ENCODE measurements at regions not wholly inside any gene's neighbourhood (a gene's known extent, or its start where the extent isn't known, plus 50 kb on each side); places are given as distances from the start of the nearest gene placed in this dataset.
A peak's percentile ranks its signal among the peaks of the same experiment; 100 is the strongest.

- DNase-seq: no peak
Observed at GRCh38 chr2:9758741-9759140, 84.5 kb upstream of the TAF1B start.

- DNase-seq: no peak
Observed at GRCh38 chr2:9760069-9760901, 83.0 kb upstream of the TAF1B start.

GRCh38 chr2:9760902-9761228 lies 82.4 kb upstream of the TAF1B start:
- no peak for DNase-seq

- peak; percentile 80 for DNase-seq
Observed at GRCh38 chr2:9761577-9761976, 81.7 kb upstream of the TAF1B start.

- DNase-seq: no peak
Observed at GRCh38 chr2:9762164-9762563, 81.1 kb upstream of the TAF1B start.

DNA sequence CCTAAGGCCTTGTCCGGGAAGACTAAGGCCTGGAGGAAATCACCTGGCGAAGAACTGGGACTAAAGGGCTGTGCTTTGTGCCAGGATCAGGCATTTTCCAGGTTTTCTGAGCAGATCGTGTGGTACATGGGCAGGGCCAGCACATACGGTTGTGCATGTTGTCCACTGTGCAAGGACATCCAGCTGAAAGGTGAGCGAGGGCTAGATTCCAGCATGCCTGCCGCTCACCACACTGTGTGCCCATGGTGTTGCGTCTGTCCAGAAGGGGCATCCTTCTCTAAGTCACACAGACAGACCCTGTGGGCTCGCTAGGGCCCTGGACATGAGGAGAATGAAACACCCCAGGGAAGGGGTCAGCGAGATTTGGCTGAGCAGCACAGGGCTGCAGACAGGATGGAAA lies 80.3 kb upstream of the TAF1B start:
- no peak for DNase-seq

GRCh38 chr2:9763356-9764152 lies 79.7 kb upstream of the TAF1B start:
- no peak for DNase-seq

DNA sequence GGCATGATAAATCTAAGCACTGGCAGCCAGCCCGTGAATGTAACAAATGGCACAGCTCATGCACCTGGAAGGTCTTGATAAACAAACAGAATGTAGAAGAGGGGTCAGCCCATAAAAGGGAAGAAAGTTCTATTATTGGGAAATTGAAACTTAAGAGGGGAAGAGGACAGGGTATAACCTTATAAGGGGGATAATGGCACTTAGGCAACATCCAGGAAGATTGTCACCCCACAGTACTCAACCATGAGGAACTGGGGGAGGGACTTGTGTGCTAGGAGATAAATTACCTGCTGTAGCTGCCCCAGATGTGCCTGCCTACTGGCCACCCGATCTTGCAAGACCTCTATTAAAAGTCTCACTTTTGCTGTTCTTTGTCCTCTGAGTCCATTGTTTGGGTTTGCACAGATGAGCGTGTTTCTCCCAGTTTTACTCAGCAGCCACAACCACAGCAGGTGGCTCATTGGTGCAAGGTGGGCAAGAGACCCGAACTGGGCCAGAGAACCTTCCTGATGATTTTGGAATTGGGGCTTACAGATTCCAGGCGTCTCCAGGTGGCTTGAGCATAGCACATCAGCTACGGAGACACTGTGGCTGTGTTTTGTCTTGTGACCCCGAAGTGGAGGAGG lies 79.0 kb upstream of the TAF1B start:
- DNase-seq: no peak

DNA sequence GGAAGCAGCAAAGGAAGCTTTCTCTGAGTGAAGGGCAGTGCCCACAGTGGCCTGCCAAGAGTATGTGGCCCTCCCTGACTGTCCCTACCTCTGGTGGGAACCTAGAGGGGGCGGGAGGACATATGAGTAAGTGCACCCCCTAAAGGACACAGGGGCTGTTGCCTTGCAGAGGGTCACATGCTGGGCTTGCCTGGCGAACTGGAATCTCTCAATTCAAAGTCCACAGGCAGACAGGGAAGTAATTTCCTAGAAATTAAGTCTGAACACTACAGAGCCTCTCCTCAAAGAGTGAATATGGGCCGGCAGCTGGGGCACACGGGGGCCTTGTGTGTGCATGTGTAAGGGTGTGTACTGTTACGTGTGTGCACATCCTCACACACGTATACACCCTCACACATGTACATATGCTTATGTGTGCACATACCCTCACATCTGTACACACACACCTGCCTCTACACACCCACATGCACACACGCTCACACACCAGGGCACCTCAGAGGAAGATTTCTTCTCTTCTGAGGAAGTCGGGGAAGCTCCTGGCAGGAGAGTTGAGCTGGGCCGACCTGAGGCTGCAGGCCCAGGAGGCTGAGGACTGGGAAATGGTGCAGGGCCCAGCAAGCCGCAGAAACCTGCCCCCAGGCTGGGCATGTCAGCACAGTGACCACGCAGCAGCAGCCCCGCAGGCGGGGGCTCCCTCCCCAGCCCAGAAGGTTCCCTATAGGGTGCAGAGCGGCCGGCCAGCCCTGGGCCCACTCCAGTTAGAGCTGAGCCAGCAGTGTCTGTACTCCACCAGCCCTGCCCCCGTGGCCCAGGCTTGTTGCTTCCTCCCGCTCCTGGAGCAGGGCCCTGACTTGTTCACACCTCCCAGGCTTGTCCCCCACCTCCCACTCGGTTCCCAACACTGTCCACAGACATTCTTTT lies 77.4 kb upstream of the TAF1B start:
- no peak for DNase-seq

GRCh38 chr2:9767656-9768281 lies 75.5 kb upstream of the TAF1B start:
- no peak for DNase-seq

DNA sequence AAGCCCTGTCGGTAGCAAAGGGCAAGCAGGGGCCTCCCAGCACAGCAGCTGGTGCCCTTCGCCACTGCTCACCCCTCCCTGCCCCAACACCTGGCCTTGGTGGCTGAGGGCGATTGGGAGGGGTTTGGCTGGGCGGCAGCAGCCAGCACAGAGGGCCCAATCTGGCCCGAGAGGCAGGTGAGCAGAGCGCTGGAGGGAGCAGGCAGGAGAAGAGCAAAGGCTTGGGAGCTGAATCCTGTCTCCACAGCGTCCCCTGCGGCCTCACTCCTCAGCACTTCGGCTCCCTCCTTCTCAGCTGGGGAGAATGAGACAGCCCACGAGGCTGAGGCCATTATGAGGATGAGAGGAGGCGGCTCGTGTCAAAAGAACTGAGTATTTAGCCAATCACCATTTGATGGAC lies 74.9 kb upstream of the TAF1B start:
- DNase-seq: no peak

DNA sequence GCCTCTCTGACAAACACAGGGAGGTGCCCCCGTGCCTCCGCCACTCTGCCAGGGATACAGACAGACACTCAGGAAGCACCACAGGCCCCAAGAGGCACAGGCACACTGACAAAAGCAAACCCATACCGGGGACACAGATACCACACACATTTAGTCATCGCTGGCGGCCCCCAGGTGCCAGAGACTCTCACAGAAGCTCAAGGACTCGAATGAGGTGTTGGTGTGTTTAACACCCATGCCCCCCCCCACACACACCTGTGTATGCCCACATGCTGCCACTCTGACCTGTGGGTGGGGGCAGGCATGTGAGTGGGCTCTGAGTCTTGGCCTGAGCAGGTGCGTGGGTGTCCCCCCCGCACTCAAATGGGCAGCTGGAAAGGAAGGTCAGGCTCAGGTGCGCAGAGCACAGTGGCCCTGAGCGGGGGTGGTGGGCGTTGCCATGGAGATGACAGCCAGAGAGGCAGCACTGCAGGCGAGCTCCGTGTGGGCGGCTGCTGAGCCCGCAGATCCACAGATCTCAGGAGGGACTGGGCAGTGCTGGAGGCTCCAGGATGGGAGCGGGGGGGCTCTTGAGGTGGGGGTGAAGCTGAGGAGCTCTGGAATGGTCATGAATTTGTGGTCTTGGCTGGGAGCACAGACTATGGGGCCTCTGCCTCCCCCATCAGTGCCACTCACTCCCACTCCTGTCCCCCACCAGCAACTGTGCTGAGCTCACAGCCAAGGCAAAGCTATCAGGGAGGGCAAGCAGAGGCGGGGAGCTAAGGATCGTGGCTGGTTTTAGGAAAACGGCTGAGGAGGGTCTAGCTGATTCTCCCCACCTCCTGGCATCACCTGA lies 73.9 kb upstream of the TAF1B start:
- DNase-seq: no peak

- no peak for DNase-seq
Observed at GRCh38 chr2:9770006-9770307, 73.3 kb upstream of the TAF1B start.

GRCh38 chr2:9770308-9771100 lies 72.8 kb upstream of the TAF1B start:
- DNase-seq: peak; percentile 78

- DNase-seq: no peak
Observed at GRCh38 chr2:9771101-9771449, 72.2 kb upstream of the TAF1B start.

GRCh38 chr2:9771481-9772017 lies 71.7 kb upstream of the TAF1B start:
- DNase-seq: no peak

GRCh38 chr2:9772035-9772998 lies 71.0 kb upstream of the TAF1B start:
- DNase-seq: no peak

DNA sequence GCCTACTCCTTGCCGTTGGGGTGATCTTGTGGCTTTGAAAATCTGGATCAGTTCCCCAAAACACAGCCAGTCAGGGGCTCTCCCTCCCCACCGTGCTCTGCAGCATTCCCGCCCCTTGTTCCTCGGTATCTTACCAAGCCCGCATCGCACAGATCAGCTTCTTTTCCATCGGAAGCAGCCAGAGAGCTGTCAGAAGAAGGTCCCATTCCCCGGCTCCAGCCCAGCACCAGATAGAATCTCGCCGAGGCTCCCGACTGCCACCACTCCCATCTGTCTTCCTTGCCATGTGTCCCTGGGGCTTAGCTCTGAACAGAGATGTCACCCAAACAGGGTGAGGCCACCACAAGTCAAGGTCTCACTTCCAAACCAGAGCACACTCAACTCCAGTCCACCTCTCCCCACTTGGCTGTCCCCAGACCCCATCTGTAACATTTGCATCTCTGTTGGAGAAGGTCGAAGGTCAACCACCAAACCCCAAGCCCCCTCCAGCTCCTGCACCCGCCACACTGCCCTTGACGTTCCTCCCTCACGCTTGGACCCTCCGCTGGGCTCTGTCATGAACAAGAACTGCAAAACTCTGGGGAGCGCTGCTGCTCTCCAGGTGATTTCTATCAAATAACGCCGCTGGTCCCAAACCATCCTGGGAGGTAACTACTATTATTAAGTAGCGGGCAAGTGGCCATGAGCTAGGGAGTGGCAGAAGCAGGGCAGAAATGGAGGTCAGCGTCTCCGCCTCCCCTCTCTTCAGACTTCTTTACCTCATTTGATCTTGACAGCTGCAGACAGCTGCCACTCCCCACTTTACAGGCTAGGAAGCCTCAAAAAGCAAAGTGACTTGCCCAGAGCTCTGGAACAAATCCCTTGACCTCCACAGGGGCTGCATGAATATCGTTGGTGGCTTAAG lies 70.0 kb upstream of the TAF1B start:
- DNase-seq: no peak

All from right forelimb (tissue), 1 donor.